Nucleus accumbens (tissue), 56 donors: ENCODE measurements at regions not wholly inside any gene's neighbourhood (a gene's known extent, or its start where the extent isn't known, plus 50 kb on each side); places are given as distances from the start of the nearest gene placed in this dataset.

ENCODE experiments used
- DNase-seq, 56 donors: peaks; one replicate each; lab custom pipeline; 2025; lab: John Stamatoyannopoulos, UW

DNA sequence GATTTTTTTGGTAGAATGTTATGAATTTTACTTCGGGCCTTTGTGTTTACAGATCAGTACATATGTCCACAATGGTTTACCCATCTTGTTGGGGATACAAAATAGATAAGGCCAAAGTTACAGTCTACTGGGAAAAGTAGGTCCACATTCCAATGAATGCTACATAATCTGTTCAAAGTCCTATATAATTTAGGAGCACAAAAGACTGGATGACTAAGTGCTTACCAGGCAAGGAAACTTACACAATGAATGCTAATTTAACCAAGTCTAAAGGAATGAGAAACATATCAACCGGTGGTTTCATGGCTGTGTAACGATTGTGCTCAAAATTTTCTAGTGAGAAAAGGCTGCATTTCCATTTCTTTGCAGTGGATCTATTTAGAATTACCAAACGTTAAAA is 97.4 kb upstream of the TRPM3 start:
- DNase-seq = no peak

DNA sequence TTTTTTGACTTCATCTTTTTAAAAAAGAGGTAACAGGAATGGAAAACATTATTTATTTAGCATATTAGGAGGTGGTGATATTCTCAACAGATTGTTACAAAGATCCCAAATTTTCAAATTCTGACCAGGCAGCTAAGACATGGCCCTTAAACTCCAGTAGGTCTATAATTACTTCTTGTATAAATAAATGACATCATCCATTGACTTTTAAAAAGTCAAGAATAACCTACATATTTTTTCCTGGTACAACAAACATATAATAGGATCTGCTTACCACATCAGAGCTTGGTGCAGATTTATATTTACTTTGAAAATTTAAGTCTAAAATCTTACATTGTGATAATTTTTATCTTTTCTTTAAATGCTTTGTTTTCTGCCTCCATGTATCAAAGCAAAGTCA is 92.2 kb upstream of the TRPM3 start:
- DNase-seq = no peak

DNA sequence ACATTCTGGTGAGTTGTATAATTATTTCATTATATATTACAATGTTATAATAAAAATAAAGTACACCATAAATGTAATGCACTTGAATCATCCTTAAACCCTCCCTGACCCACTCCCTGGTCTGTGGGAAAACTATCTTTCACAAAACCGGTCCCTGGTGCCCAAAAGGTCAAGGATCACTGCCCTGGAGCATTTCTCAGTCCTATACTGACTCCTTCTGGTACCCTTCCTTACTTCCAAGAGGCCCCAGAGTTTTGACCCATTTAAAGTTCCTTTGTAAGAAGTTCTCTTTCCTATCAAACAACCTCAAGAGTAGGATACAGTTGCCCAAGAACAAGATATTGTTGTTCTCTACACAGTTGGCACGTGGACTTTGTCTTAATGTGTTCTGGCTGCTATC is 88.9 kb upstream of the TRPM3 start:
- no peak for DNase-seq

GRCh38 chr9:71209890-71210289 is 88.5 kb upstream of the TRPM3 start:
- DNase-seq = no peak

DNA sequence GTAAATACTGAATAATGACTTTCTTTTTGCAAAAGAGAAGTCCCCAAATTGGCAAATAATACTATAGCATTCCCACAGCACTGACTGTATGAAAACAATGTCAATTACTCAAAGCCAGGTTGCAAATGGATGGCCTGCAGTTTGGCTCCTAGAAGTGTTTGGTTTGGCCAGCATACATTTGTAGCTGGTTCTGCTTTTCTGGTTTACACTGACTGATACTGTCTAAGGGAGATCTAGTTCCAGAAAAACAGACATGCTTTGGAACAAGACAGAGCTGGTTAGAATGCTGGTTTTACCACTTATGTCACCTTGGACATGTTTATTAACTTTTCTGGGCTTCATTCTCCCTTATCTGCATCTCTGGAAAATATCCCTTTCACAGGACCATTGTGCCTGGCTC is 81.5 kb upstream of the TRPM3 start:
- DNase-seq = no peak

DNA sequence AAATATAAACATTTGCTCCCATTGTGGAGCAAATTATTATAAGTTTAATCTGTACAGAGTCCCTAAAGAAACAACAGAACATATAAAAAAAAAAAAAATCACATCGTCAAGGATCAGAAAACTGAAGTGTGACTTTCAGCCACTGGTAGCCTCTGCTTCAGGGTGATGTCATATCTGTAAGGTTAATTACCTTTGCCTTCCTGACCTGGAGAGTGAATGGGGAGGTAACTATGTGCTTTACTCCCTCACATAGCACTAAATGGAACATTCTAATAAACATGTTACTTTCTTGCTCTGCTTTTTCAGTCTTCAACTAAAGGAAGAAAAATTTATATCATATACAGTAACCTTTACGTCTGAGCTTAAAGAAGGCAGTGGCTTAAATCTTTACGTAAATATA is 70.3 kb upstream of the TRPM3 start:
- no peak for DNase-seq

- no peak for DNase-seq
Measured at GRCh38 chr9:71183251-71183650, 61.8 kb upstream of the TRPM3 start.

- DNase-seq = no peak
Measured at GRCh38 chr9:71179183-71179582, 57.8 kb upstream of the TRPM3 start.

- no peak for DNase-seq
Measured at GRCh38 chr9:71177901-71178300, 56.5 kb upstream of the TRPM3 start.

DNA sequence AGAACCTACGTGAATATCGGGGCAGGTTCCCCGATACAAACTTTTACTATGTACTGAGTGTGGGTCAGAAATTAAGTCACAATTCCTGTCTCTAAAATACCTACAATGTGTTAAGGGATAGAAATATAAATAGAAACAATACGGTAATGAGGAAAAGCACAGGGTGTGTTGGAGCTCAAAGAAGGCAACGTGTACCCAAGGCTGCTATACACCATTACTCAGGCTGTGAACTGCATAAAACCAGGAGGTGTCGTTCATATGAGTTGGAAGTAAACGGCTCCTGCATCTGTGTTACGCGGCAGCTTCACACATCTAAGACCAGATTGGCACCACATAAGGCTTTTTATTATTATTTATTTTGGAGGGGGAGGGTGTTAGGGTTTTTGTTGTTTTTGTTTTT is 50.1 kb upstream of the TRPM3 start:
- no peak for DNase-seq
